ENCODE measurements at regions not wholly inside any gene's neighbourhood (a gene's known extent, or its start where the extent isn't known, plus 50 kb on each side); places are given as distances from the start of the nearest gene placed in this dataset.
"Not testable (repeated sequence)": the region's sequence is repeated elsewhere in the genome, so short reads cannot be mapped to it uniquely, and the experiment has no call there.

DNA sequence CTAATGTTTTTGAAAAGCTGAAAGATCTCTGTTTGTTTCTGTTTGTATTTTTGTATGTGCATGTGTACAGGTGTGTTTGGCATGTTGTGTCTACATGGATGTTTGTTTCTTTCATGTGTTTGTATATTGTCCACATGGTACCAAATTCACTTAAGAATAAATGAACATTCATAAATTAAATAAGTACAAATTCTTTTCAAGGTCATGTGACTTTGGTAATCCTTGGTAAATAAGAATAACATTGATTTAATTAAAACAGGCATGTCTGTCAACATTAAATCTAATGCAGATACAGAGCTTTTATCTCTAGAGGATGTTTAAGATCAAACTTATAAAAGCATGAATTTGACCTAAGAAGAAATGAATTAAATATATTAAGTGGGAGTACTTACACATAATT, 219.8 kb upstream of the EPHA7 start:
- intact Hi-C loops (cut with micrococcal nuclease), result no loop called here
- Histone ChIP-seq H3K27me3 (ENCODE audit: insufficient read depth, low read length) (no peaks in the 10 kb centered on the region), H3K36me3 (ENCODE audit: control insufficient read depth in 1 of 2, insufficient read depth in 2 of 2, low read length in 2 of 2) (no peaks in the 10 kb centered on the region), H3K27ac (ENCODE audit: low read depth, low read length) (no peak overlapping the region), H3K9me2 (ENCODE audit: insufficient read depth) (no peaks in the 10 kb centered on the region), H3K4me3 (replicated peaks in 1 of 2; ENCODE audit: low read depth in 1 of 2, low read length in 2 of 2) (no peak overlapping the region), H2AFZ (ENCODE audit: low read depth, low read length, poor library complexity, severe bottlenecking) (no peak overlapping the region), H4K20me1 (ENCODE audit: insufficient read depth) (no peaks in the 10 kb centered on the region), H3K9ac (ENCODE audit: low read length) (no peak overlapping the region), H3K4me1 (ENCODE audit: control insufficient read depth in 1 of 2, insufficient read depth in 2 of 2, low read length in 2 of 2) (no peaks in the 10 kb centered on the region), H3K9me3 (ENCODE audit: control insufficient read depth in 1 of 2, insufficient read depth in 1 of 2, low read depth in 1 of 2, low read length in 2 of 2) (0 out of 4 replicates have a peak, but pooled peaks cover 0 to 4% of the 10 kb centered on the region in 2 experiments), H3K4me2 (ENCODE audit: low read length) (no peak overlapping the region), H3K79me2 (ENCODE audit: insufficient read depth, low read length) (no peaks in the 10 kb centered on the region)
- no peak for ATAC-seq
- CTCF ChIA-PET, result no interaction called here
- TF ChIP-seq CEBPB (IDR thresholded peaks at IDR 0.05; ENCODE audit: low read depth), result no peak
- no peak for TF ChIP-seq YY1 (IDR thresholded peaks at IDR 0.05; ENCODE audit: extremely low read depth, insufficient replicate concordance, low read depth, low read length)
- no peak for TF ChIP-seq EZH2 (IDR thresholded peaks at IDR 0.05)
- TF ChIP-seq POLR2AphosphoS5 (IDR thresholded peaks at IDR 0.05; ENCODE audit: low read depth, low read length), result no peak
- no TSS peak for BruUV-seq (replicated peaks)
- no peak for DNase-seq (ENCODE audit: low read depth, low spot score)
- POLR2A ChIA-PET, result no interaction called here
- RAD21 ChIA-PET (ENCODE audit: low non-redundant PET in 1 of 2, low total read pairs in 2 of 2, uncharacterized antibody in 2 of 2, unreplicated experiment in 2 of 2), result no interaction called here

DNA sequence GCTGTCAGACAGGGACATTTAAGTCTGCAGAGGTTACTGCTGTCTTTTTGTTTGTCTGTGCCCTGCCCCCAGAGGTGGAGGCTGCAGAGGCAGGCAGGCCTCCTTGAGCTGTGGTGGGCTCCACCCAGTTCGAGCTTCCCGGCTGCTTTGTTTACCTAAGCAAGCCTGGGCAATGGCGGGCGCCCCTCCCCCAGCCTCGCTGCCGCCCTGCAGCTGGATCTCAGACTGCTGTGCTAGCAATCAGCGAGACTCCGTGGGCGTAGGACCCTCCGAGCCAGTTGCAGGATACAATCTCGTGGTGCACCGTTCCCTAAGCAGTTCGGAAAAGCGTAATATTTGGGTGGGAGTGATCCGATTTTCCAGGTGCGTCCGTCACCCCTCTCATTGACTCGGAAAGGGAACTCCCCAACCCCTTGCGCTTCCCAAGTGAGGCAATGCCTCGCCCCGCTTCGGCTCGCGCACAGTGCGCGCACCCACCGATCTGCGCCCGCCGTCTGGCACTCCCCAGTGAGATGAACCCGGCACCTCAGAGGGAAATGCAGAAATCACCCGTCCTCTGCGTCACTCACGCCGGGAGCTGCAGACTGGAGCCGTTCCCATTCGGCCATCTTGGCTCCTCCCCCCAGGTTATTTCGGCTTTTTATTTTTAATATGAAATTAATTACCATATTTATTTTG, 217.8 kb upstream of the EPHA7 start:
- POLR2A ChIA-PET; H3K9me2 ChIP-seq (ENCODE audit: insufficient read depth); H3K4me3 ChIP-seq (replicated peaks in 1 of 2; ENCODE audit: low read depth in 1 of 2, low read length in 2 of 2); ATAC-seq; BruUV-seq (replicated peaks); H3K4me1 ChIP-seq (ENCODE audit: control insufficient read depth in 1 of 2, insufficient read depth in 2 of 2, low read length in 2 of 2); DNase-seq (ENCODE audit: low read depth, low spot score); H3K79me2 ChIP-seq (ENCODE audit: insufficient read depth, low read length); H3K9me3 ChIP-seq (ENCODE audit: control insufficient read depth in 1 of 2, insufficient read depth in 1 of 2, low read depth in 1 of 2, low read length in 2 of 2); RAD21 ChIA-PET (ENCODE audit: low non-redundant PET in 1 of 2, low total read pairs in 2 of 2, uncharacterized antibody in 2 of 2, unreplicated experiment in 2 of 2); H3K4me2 ChIP-seq (ENCODE audit: low read length); H2AFZ ChIP-seq (ENCODE audit: low read depth, low read length, poor library complexity, severe bottlenecking); CTCF ChIA-PET; H3K36me3 ChIP-seq (ENCODE audit: control insufficient read depth in 1 of 2, insufficient read depth in 2 of 2, low read length in 2 of 2); H3K27me3 ChIP-seq (ENCODE audit: insufficient read depth, low read length); H3K27ac ChIP-seq (ENCODE audit: low read depth, low read length); H4K20me1 ChIP-seq (ENCODE audit: insufficient read depth); H3K9ac ChIP-seq (ENCODE audit: low read length); intact Hi-C loops (cut with micrococcal nuclease): not testable (repeated sequence)

Measured in HCT116 (cell line).